Osteoblast (primary cell): ENCODE measurements at regions not wholly inside any gene's neighbourhood (a gene's known extent, or its start where the extent isn't known, plus 50 kb on each side); places are given as distances from the start of the nearest gene placed in this dataset.

Experiments
- DNase-seq: peaks from one replicate; pipeline ENCODE4 v3.0.0; 2011; ENCODE audit warnings: low spot score, mixed read lengths; ENCODE audit not compliant: insufficient read length; ENCODE audit errors: missing footprints
- H2AFZ ChIP-seq: 2 replicates; pipeline ENCODE4 v1.6.0; 2011; ENCODE audit warnings: mild to moderate bottlenecking, low read length
- H3K27ac ChIP-seq: 2 replicates; pipeline ENCODE4 v1.5.1; 2011; ENCODE audit warnings: mild to moderate bottlenecking, low read depth, low read length, moderate library complexity
- H3K27me3 ChIP-seq: 2 replicates; pipeline ENCODE4 v1.6.0; 2012; ENCODE audit warnings: mild to moderate bottlenecking, control low read depth, inconsistent platforms, low read length, moderate library complexity; ENCODE audit not compliant: insufficient read depth
- H3K36me3 ChIP-seq: 2 replicates; pipeline ENCODE4 v1.5.1; 2011; ENCODE audit warnings: mild to moderate bottlenecking, low read length, control low read depth, moderate library complexity; ENCODE audit not compliant: insufficient read depth
- H3K4me1 ChIP-seq: 2 replicates; pipeline ENCODE4 v1.5.1; 2011; ENCODE audit warnings: mild to moderate bottlenecking, low read length, control low read depth, moderate library complexity; ENCODE audit not compliant: insufficient read depth
- H3K4me2 ChIP-seq: 2 replicates; pipeline ENCODE4 v1.6.0; 2011; ENCODE audit warnings: mild to moderate bottlenecking, low read length; ENCODE audit not compliant: insufficient read depth
- H3K4me3 ChIP-seq: fragments of 200-600 bp; sonication (generic); 3 replicates; pipeline ENCODE4 v1.5.1; 2012; ENCODE audit warnings: mild to moderate bottlenecking, low read length, inconsistent platforms; ENCODE audit not compliant: insufficient read depth
- H3K79me2 ChIP-seq: 2 replicates; pipeline ENCODE4 v1.6.0; 2012; ENCODE audit warnings: mild to moderate bottlenecking, low read length, control low read depth, inconsistent platforms; ENCODE audit not compliant: insufficient read depth
- H3K9me3 ChIP-seq: 2 replicates; pipeline ENCODE4 v1.5.1; 2011; ENCODE audit warnings: low read depth, low read length, control low read depth
- H4K20me1 ChIP-seq: 2 replicates; pipeline ENCODE4 v1.6.0; 2012; ENCODE audit warnings: mild to moderate bottlenecking, low read length, control low read depth; ENCODE audit not compliant: insufficient read depth
- TF ChIP-seq, protein P1 (sequence below): IDR thresholded peaks from 2 replicates; pipeline ENCODE4 v1.5.1; 2011; ENCODE audit warnings: mild to moderate bottlenecking, low read depth, low read length, moderate library complexity; ENCODE audit errors: extremely low read depth

DNA sequence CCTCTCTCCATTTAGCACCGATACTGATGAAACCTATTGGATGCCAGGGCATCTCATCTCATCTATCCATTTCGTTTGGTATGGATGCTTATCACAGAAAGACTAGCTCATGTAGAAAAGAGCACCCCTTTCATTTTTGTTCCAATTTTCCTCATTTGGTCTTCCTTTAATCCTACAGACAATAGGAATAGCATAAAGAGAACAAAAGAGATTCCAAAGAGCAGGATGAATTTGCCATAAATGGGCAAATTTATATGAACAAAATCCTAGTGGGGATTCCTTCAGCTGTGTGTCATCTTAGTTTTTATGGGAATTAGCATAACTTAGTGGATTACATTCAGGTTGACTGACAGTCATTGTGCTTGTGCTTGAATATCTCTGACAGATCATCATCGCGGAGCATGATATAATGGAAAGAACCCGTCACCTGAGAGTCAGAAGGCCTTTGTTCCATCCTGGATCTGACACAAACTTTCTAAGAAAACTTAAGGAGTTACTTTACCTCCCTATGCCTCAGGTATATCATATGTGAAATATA, 777.5 kb upstream of the ADGRL2 start:
- Histone ChIP-seq H3K9me3 (peaks cover 3% of the 10 kb centered on the region), H3K4me3 (no peak overlapping the region), H3K4me2 (no peak overlapping the region), H3K27ac (no peak overlapping the region), H2AFZ (no peak overlapping the region), H3K4me1 (no peaks in the 10 kb centered on the region), H4K20me1 (no peaks in the 10 kb centered on the region), H3K27me3 (no peaks in the 10 kb centered on the region), H3K36me3 (no peaks in the 10 kb centered on the region), H3K79me2 (no peaks in the 10 kb centered on the region)
- TF ChIP-seq, protein P1, sequence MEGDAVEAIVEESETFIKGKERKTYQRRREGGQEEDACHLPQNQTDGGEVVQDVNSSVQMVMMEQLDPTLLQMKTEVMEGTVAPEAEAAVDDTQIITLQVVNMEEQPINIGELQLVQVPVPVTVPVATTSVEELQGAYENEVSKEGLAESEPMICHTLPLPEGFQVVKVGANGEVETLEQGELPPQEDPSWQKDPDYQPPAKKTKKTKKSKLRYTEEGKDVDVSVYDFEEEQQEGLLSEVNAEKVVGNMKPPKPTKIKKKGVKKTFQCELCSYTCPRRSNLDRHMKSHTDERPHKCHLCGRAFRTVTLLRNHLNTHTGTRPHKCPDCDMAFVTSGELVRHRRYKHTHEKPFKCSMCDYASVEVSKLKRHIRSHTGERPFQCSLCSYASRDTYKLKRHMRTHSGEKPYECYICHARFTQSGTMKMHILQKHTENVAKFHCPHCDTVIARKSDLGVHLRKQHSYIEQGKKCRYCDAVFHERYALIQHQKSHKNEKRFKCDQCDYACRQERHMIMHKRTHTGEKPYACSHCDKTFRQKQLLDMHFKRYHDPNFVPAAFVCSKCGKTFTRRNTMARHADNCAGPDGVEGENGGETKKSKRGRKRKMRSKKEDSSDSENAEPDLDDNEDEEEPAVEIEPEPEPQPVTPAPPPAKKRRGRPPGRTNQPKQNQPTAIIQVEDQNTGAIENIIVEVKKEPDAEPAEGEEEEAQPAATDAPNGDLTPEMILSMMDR, result no peak
- no peak for DNase-seq

GRCh38 chr1:81021134-81021533, 779.6 kb upstream of the ADGRL2 start:
- TF ChIP-seq, protein P1, result no peak
- Histone ChIP-seq H3K4me3 (no peak overlapping the region), H3K27ac (no peak overlapping the region), H3K4me2 (no peak overlapping the region), H3K79me2 (no peaks in the 10 kb centered on the region), H4K20me1 (no peaks in the 10 kb centered on the region), H3K36me3 (no peaks in the 10 kb centered on the region), H3K4me1 (no peaks in the 10 kb centered on the region), H2AFZ (no peak overlapping the region), H3K9me3 (peaks cover 3% of the 10 kb centered on the region), H3K27me3 (no peaks in the 10 kb centered on the region)
- DNase-seq, result no peak

DNA sequence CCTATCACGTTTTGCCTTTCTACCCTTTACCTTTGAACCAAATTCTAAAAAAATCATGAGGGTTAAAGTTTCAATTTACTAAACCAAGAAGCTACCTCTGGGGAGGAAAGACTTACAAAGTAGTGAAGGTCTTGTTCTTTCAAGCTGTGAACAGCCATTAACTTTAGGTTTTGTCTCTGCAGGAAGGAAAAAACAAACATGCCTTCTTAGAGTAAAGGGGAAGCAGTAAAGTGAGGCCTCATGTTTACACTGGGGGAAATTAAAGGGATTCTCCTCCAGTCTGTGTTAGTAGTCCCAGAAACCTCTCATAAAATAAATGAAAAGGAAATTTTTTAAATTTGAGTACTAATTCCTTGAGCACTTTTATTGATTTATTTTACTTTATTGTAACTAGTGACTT, 780.2 kb upstream of the ADGRL2 start:
- H3K9me3 ChIP-seq, result peaks cover 3% of the 10 kb centered on the region
- no peaks in the 10 kb centered on the region for H3K4me1 ChIP-seq
- H4K20me1 ChIP-seq, result no peaks in the 10 kb centered on the region
- no peak overlapping the region for H3K4me3 ChIP-seq
- H3K27me3 ChIP-seq, result no peaks in the 10 kb centered on the region
- DNase-seq, result no peak
- no peak overlapping the region for H3K4me2 ChIP-seq
- TF ChIP-seq, protein P1, result no peak
- H3K79me2 ChIP-seq, result no peaks in the 10 kb centered on the region
- no peak overlapping the region for H2AFZ ChIP-seq
- H3K27ac ChIP-seq, result no peak overlapping the region
- no peaks in the 10 kb centered on the region for H3K36me3 ChIP-seq

- TF ChIP-seq, protein P1, result no peak
- Histone ChIP-seq H3K4me1 (no peaks in the 10 kb centered on the region), H3K4me2 (no peak overlapping the region), H3K27me3 (no peaks in the 10 kb centered on the region), H3K36me3 (no peaks in the 10 kb centered on the region), H3K27ac (no peak overlapping the region), H3K4me3 (no peak overlapping the region), H4K20me1 (no peaks in the 10 kb centered on the region), H3K79me2 (no peaks in the 10 kb centered on the region), H2AFZ (no peak overlapping the region), H3K9me3 (no peaks in the 10 kb centered on the region)
- DNase-seq, result no peak
Measured at GRCh38 chr1:81010126-81010525, 790.6 kb upstream of the ADGRL2 start.
